ENCODE measurements at regions not wholly inside any gene's neighbourhood (a gene's known extent, or its start where the extent isn't known, plus 50 kb on each side); places are given as distances from the start of the nearest gene placed in this dataset.

GRCh38 chr4:23635468-23635867 is 254.4 kb downstream of the PPARGC1A start:
- no peak overlapping the region for H3K4me3 ChIP-seq (ENCODE audit: low read depth, low read length)
- TF ChIP-seq, protein P1, sequence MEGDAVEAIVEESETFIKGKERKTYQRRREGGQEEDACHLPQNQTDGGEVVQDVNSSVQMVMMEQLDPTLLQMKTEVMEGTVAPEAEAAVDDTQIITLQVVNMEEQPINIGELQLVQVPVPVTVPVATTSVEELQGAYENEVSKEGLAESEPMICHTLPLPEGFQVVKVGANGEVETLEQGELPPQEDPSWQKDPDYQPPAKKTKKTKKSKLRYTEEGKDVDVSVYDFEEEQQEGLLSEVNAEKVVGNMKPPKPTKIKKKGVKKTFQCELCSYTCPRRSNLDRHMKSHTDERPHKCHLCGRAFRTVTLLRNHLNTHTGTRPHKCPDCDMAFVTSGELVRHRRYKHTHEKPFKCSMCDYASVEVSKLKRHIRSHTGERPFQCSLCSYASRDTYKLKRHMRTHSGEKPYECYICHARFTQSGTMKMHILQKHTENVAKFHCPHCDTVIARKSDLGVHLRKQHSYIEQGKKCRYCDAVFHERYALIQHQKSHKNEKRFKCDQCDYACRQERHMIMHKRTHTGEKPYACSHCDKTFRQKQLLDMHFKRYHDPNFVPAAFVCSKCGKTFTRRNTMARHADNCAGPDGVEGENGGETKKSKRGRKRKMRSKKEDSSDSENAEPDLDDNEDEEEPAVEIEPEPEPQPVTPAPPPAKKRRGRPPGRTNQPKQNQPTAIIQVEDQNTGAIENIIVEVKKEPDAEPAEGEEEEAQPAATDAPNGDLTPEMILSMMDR (IDR thresholded peaks at IDR 0.05; ENCODE audit: insufficient read depth, low read length) = no peak
- no peak for DNase-seq (ENCODE audit: low read depth)

- no peak overlapping the region for H3K4me3 ChIP-seq (ENCODE audit: low read depth, low read length)
- TF ChIP-seq, protein P1 (IDR thresholded peaks at IDR 0.05; ENCODE audit: insufficient read depth, low read length) = no peak
- DNase-seq (ENCODE audit: low read depth) = no peak
Observed at GRCh38 chr4:23631255-23631950, 258.4 kb downstream of the PPARGC1A start.

GRCh38 chr4:23630110-23630509 is 259.7 kb downstream of the PPARGC1A start:
- no peak overlapping the region for H3K4me3 ChIP-seq (ENCODE audit: low read depth, low read length)
- TF ChIP-seq, protein P1 (IDR thresholded peaks at IDR 0.05; ENCODE audit: insufficient read depth, low read length) = no peak
- no peak for DNase-seq (ENCODE audit: low read depth)

DNA sequence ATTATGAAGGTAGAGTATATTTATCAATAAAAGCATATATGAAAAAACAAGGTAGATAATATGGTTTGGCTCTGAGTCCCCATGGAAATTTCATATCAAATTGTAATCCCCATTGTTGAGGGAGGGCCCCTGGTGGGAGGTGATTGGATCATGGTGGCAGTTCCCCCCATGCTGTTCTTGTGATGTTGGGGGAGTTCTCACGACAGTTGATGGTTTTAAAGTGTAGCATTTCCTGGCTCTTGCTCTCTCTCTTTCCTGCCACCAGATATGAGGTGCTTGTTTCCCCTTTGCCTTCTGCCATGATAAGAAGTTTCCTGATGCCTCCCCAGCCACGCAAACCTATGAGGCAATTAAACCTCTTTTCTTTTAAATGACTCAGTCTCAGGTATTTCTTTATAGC is 260.4 kb downstream of the PPARGC1A start:
- no peak for DNase-seq (ENCODE audit: low read depth)
- TF ChIP-seq, protein P1 (IDR thresholded peaks at IDR 0.05; ENCODE audit: insufficient read depth, low read length) = no peak
- H3K4me3 ChIP-seq (ENCODE audit: low read depth, low read length) = no peak overlapping the region

DNA sequence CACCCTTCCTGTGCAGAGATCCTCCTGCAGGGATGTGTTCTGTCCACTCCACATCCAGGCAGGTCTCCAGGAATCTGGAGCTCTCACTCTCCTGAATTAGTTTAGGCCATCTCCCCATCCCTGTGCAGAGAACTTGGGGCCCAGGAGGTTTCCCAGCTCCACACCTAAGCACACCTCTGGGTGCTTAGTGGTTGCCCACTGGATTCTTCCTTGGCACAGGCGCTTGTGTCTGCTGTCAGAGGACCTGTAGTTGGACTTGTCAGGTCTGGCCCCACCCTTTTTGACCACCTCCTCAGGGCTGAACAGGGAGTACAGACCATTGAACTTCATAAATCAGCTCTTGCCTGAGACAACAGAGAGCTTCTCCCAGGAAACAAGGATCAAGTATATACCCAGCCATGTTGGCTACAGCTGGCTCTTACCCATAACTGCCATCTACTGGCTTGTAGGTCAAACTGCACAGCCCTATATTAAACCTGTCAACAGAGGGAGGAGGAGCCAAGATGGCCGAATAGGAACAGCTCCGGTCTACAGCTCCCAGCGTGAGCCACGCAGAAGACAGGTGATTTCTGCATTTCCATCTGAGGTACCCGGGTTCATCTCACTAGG is 275.5 kb downstream of the PPARGC1A start:
- peak; percentile 21 for DNase-seq (ENCODE audit: low read depth)
- TF ChIP-seq, protein P1 (IDR thresholded peaks at IDR 0.05; ENCODE audit: insufficient read depth, low read length) = peak; percentile 31
- H3K4me3 ChIP-seq (ENCODE audit: low read depth, low read length) = no peak overlapping the region

DNA sequence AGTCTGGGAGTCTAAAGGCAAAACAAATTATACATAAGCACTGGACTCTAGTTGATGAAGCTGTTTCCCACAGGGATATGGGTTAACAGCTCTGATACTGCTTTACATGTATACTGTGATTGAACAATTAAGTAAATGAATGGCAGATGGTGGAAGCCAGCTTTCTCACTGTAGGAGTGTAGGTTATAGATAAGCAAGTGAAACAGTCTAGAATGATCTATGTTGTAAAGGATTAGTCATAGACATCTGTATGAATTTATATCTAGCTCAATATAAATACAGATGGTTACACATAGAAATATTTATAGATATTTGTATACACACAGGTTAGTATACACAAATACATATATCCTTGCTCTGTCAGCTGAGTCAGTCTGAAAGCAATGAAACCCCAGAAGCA is 276.1 kb downstream of the PPARGC1A start:
- DNase-seq (ENCODE audit: low read depth) = no peak
- TF ChIP-seq, protein P1 (IDR thresholded peaks at IDR 0.05; ENCODE audit: insufficient read depth, low read length) = no peak
- no peak overlapping the region for H3K4me3 ChIP-seq (ENCODE audit: low read depth, low read length)
